GM18517 (cell line): ENCODE measurements at regions not wholly inside any gene's neighbourhood (a gene's known extent, or its start where the extent isn't known, plus 50 kb on each side); places are given as distances from the start of the nearest gene placed in this dataset.

Experiments used
- ATAC-seq: cut with Tn5 transposase; IDR thresholded peaks from one replicate; pipeline ENCODE4 v1.9.1; 2021; ENCODE audit warnings: mild to moderate bottlenecking, moderate library complexity; ENCODE audit not compliant: unreplicated experiment

GRCh38 chr6:40274058-40274457 lies 313.1 kb downstream of the LRFN2 start:
- no peak for ATAC-seq

GRCh38 chr6:40268614-40269013 lies 318.6 kb downstream of the LRFN2 start:
- ATAC-seq, result no peak

- no peak for ATAC-seq
Measured at GRCh38 chr6:40268166-40268565, 319.0 kb downstream of the LRFN2 start.

GRCh38 chr6:40265615-40266014 lies 321.5 kb downstream of the LRFN2 start:
- ATAC-seq, result no peak

- no peak for ATAC-seq
Measured at GRCh38 chr6:40263970-40264369, 323.2 kb downstream of the LRFN2 start.

- ATAC-seq, result no peak
Measured at GRCh38 chr6:40262363-40262762, 324.8 kb downstream of the LRFN2 start.

GRCh38 chr6:40258531-40258930 lies 324.3 kb upstream of the MOCS1 start:
- ATAC-seq, result no peak

GRCh38 chr6:40256831-40257230 lies 322.6 kb upstream of the MOCS1 start:
- no peak for ATAC-seq

- no peak for ATAC-seq
Measured at GRCh38 chr6:40256224-40256623, 322.0 kb upstream of the MOCS1 start.

GRCh38 chr6:40253420-40253819 lies 319.2 kb upstream of the MOCS1 start:
- ATAC-seq, result no peak

GRCh38 chr6:40252531-40253258 lies 318.4 kb upstream of the MOCS1 start:
- ATAC-seq, result no peak

- ATAC-seq, result no peak
Measured at GRCh38 chr6:40251637-40252300, 317.5 kb upstream of the MOCS1 start.

- ATAC-seq, result no peak
Measured at GRCh38 chr6:40249935-40250334, 315.7 kb upstream of the MOCS1 start.

GRCh38 chr6:40247516-40248115 lies 313.4 kb upstream of the MOCS1 start:
- ATAC-seq, result no peak

- ATAC-seq, result no peak
Measured at GRCh38 chr6:40244699-40245098, 310.4 kb upstream of the MOCS1 start.

GRCh38 chr6:40232698-40233097 lies 298.4 kb upstream of the MOCS1 start:
- no peak for ATAC-seq

- no peak for ATAC-seq
Measured at GRCh38 chr6:40227735-40228134, 293.5 kb upstream of the MOCS1 start.

- ATAC-seq, result no peak
Measured at GRCh38 chr6:40222354-40222753, 288.1 kb upstream of the MOCS1 start.

GRCh38 chr6:40219799-40220198 lies 285.5 kb upstream of the MOCS1 start:
- no peak for ATAC-seq

GRCh38 chr6:40210628-40211056 lies 276.4 kb upstream of the MOCS1 start:
- ATAC-seq, result no peak

GRCh38 chr6:40205801-40206200 lies 271.5 kb upstream of the MOCS1 start:
- no peak for ATAC-seq

- ATAC-seq, result no peak
Measured at GRCh38 chr6:40205004-40205403, 270.7 kb upstream of the MOCS1 start.
